A549 (cell line): ENCODE measurements at regions not wholly inside any gene's neighbourhood (a gene's known extent, or its start where the extent isn't known, plus 50 kb on each side); places are given as distances from the start of the nearest gene placed in this dataset.

ENCODE experiments used
- BHLHE40 ChIP-seq: IDR thresholded peaks from 2 replicates; pipeline ENCODE4 v1.6.1; 2012; ENCODE audit warnings: low read depth, low read length, inconsistent platforms
- CTCF ChIP-seq: fragments of >200 bp; sonication (Bioruptor Twin); formaldehyde crosslinking; IDR thresholded peaks from 3 replicates; pipeline ENCODE4 v1.5.1; 2016
- EHMT2 ChIP-seq: fragments of 200-600 bp; sonication (generic); IDR thresholded peaks from 2 replicates; pipeline ENCODE4 v1.6.1; 2016; ENCODE audit warnings: antibody characterized with exemption, low read depth, mild to moderate bottlenecking, moderate library complexity
- ELK1 ChIP-seq: fragments of 150-350 bp; IDR thresholded peaks from 2 replicates; pipeline ENCODE4 v1.6.1; 2014; ENCODE audit warnings: low read depth, mild to moderate bottlenecking, low read length
- EP300 ChIP-seq, 2 experiments: fragments of >200 bp; sonication (Bioruptor Twin); formaldehyde crosslinking; IDR thresholded peaks; 2 replicates in 1 of 2; 3 replicates in 1 of 2; pipeline ENCODE4 v1.6.1; 2016 to 2017
- GATA3 ChIP-seq: IDR thresholded peaks from 2 replicates; pipeline ENCODE4 v1.6.1; 2012; ENCODE audit warnings: borderline replicate concordance
- HEYL ChIP-seq: fragments of 250-450 bp; sonication (Bioruptor Pico); IDR thresholded peaks from 2 replicates; pipeline ENCODE4 v1.8.0; 2021; ENCODE audit warnings: mild to moderate bottlenecking, moderate library complexity
- MYC ChIP-seq: IDR thresholded peaks from 2 replicates; pipeline ENCODE4 v1.6.1; 2012; ENCODE audit warnings: mild to moderate bottlenecking, inconsistent platforms, low read length, improper control_type of control experiment, borderline replicate concordance
- PHF8 ChIP-seq: fragments of 200-600 bp; sonication (generic); IDR thresholded peaks from 2 replicates; pipeline ENCODE4 v1.6.1; 2016; ENCODE audit warnings: low read depth, mild to moderate bottlenecking, antibody characterized with exemption, moderate library complexity, borderline replicate concordance
- POLR2A ChIP-seq: IDR thresholded peaks from 2 replicates; pipeline ENCODE4 v1.6.1; 2012; ENCODE audit warnings: mild to moderate bottlenecking, low read length
- RAD21 ChIP-seq, 2 experiments: fragments of >200 bp in 1 of 2; sonication (Bioruptor Twin) in 1 of 2; formaldehyde crosslinking in 1 of 2; IDR thresholded peaks in 1 of 2; conservative IDR thresholded peaks in 1 of 2; 2 replicates in 1 of 2; 3 replicates in 1 of 2; pipeline ENCODE4 v1.6.1; 2012 to 2018; ENCODE audit warnings: inconsistent platforms in 1 of 2
- SMC3 ChIP-seq: fragments of >200 bp; sonication (Bioruptor Twin); formaldehyde crosslinking; IDR thresholded peaks from 3 replicates; pipeline ENCODE4 v1.6.1; 2018; ENCODE audit warnings: inconsistent platforms
- SREBF2 ChIP-seq: fragments of 450-650 bp; IDR thresholded peaks from 2 replicates; pipeline ENCODE4 v1.6.1; 2014; ENCODE audit warnings: mild to moderate bottlenecking, moderate library complexity
- ZFP36 ChIP-seq: fragments of 450-650 bp; IDR thresholded peaks from 2 replicates; pipeline ENCODE4 v1.6.1; 2014; ENCODE audit warnings: borderline replicate concordance; ENCODE audit not compliant: partially characterized antibody

- TF ChIP-seq POLR2A (no peak), CTCF (no peak), SREBF2 (no peak), PHF8 (no peak), HEYL (CRISPR knock-in tag) (no peak), RAD21 (conservative IDR thresholded peaks at IDR 0.05 in 1 of 2, IDR thresholded peaks at IDR 0.05 in 1 of 2) (no peak), EP300 (IDR thresholded peaks at IDR 0.05) (no peak), MYC (no peak), GATA3 (no peak), EHMT2 (no peak), SMC3 (no peak), ELK1 (no peak), BHLHE40 (no peak), ZFP36 (no peak)
These were observed 119.6 kb upstream of the MTHFD1L start for GRCh38 chr6:150745896-150746295.
